Activated naive CD4-positive, alpha-beta T cell treated with Interleukin-2 at 50 U/mL for 16 hours (primary cell): ENCODE measurements at regions not wholly inside any gene's neighbourhood (a gene's known extent, or its start where the extent isn't known, plus 50 kb on each side); places are given as distances from the start of the nearest gene placed in this dataset.

Experiments used
- DNase-seq: peaks from one replicate; pipeline ENCODE4 v3.0.0-alpha.2; 2020

GRCh38 chr12:110993434-110993833, 73.1 kb upstream of the MYL2 start:
- no peak for DNase-seq

GRCh38 chr12:110992909-110993308, 72.5 kb upstream of the MYL2 start:
- no peak for DNase-seq

DNA sequence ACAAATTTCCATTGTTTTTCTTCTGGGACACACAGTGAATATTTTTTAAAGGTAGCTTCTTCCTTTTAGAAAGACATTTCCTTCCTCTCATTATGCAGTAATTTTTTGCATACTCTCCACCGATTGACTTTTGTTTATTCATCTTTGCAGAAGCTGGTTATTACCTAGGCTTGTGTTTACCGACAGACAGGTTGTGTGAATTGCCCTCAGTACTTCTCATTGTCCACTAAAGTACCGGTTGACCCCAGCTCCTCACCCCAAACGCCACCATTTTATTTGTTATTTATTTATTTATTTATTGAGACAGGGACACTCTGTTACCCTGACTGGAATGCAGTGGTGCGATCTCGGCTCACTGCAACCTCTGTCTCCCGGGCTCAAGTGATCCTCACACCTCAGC, 63.4 kb upstream of the MYL2 start:
- no peak for DNase-seq

DNA sequence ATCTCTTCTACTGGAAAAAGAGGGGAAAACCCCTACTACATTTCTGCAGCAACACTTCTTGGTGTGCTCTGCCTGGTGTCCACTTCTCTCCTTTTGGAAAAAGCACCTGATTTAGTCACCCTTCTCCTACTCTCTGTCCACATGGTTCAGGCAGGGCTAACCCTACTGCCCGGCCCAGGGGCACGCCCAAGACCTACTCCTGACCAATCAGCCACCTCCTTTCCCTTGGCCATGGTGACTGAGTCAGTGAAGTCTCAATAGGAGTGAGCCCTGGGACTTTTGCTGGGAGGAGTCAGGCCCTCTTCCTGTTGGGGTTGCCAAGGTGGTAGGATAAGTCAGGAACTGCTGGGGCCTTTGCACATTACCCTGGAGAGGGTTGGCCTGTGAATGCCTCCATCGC, 52.5 kb upstream of the MYL2 start:
- no peak for DNase-seq

GRCh38 chr12:110971936-110972335, 51.6 kb upstream of the MYL2 start:
- DNase-seq: no peak

DNA sequence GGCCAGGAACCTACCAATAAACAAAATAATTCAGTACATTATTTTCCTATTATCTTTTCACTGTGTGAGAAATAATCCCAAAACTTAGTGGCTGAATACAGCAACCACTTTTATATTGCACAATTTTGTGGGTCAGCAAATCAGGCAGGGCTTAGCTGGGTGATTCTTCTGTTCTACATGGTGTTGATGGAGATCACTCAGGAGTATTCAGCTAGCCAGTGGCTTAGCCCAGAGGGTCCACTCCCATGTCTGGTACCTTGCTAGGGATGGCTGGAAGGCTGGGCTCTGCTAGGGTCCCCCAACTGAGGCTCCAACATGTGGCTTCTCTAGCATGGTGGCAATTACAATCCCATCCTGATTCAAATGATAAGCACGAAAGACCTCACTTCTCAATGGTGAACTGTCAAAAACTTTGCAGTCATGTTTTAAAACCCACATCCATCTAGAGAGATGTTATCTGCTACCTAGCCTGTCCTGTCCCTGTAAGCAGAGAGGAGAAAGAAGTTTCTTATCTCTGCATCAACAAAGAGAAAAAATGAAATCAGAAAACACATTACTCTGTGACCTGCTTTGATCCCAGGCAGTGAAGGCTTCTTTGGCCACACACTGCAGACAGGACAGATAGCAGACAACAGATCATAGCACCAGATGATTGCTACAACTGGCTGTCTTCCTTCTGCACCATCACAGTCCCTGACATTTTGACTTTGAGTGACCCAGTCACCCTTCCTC, 51.0 kb upstream of the MYL2 start:
- no peak for DNase-seq
